Kidney epithelial cell (primary cell): ENCODE measurements at regions not wholly inside any gene's neighbourhood (a gene's known extent, or its start where the extent isn't known, plus 50 kb on each side); places are given as distances from the start of the nearest gene placed in this dataset.

Source experiments
- DNase-seq: peaks from one replicate; pipeline ENCODE4 v3.0.0-alpha.2; 2010; ENCODE audit warnings: low read depth
- H3K27me3 ChIP-seq: 2 replicates; pipeline ENCODE4 v1.6.0; 2011; ENCODE audit warnings: low read length; ENCODE audit not compliant: control insufficient read depth, insufficient read depth
- H3K36me3 ChIP-seq: 2 replicates; pipeline ENCODE4 v1.5.1; 2011; ENCODE audit warnings: low read length; ENCODE audit not compliant: control insufficient read depth, insufficient read depth
- H3K4me3 ChIP-seq: 2 replicates; pipeline ENCODE4 v1.5.1; 2011; ENCODE audit warnings: low read depth, mild to moderate bottlenecking, control low read depth, low read length
- TF ChIP-seq, protein P1 (sequence below): IDR thresholded peaks from 2 replicates; pipeline ENCODE4 v1.5.1; 2011; ENCODE audit warnings: mild to moderate bottlenecking, moderate library complexity, low read length, control low read depth, inconsistent platforms; ENCODE audit not compliant: insufficient read depth, poor library complexity, severe bottlenecking

DNA sequence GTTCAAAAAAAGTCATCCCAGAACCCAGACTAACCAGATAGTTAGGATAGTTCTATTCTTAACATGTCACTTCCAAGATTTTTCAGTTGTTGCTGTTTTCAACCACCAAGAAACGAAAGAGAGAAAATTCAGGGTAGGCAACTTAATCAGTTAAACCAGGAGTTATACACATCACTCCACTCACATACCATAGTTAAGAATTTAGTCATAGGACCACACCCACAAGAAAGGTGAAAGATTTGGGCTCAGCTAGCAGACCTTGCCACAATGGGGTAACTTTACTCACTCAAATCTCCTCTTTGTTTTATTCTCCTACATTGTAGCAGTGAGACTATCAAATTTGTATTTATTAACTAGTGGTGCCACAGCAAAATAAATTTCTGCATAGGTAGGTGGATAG, 473.6 kb downstream of the NUP35 start:
- TF ChIP-seq, protein P1, sequence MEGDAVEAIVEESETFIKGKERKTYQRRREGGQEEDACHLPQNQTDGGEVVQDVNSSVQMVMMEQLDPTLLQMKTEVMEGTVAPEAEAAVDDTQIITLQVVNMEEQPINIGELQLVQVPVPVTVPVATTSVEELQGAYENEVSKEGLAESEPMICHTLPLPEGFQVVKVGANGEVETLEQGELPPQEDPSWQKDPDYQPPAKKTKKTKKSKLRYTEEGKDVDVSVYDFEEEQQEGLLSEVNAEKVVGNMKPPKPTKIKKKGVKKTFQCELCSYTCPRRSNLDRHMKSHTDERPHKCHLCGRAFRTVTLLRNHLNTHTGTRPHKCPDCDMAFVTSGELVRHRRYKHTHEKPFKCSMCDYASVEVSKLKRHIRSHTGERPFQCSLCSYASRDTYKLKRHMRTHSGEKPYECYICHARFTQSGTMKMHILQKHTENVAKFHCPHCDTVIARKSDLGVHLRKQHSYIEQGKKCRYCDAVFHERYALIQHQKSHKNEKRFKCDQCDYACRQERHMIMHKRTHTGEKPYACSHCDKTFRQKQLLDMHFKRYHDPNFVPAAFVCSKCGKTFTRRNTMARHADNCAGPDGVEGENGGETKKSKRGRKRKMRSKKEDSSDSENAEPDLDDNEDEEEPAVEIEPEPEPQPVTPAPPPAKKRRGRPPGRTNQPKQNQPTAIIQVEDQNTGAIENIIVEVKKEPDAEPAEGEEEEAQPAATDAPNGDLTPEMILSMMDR, result no peak
- Histone ChIP-seq H3K27me3 (no peaks in the 10 kb centered on the region), H3K4me3 (no peak overlapping the region), H3K36me3 (no peaks in the 10 kb centered on the region)
- DNase-seq, result no peak

GRCh38 chr2:183604065-183604464, 479.8 kb downstream of the NUP35 start:
- Histone ChIP-seq H3K27me3 (no peaks in the 10 kb centered on the region), H3K4me3 (no peak overlapping the region), H3K36me3 (no peaks in the 10 kb centered on the region)
- no peak for DNase-seq
- TF ChIP-seq, protein P1, result no peak

DNA sequence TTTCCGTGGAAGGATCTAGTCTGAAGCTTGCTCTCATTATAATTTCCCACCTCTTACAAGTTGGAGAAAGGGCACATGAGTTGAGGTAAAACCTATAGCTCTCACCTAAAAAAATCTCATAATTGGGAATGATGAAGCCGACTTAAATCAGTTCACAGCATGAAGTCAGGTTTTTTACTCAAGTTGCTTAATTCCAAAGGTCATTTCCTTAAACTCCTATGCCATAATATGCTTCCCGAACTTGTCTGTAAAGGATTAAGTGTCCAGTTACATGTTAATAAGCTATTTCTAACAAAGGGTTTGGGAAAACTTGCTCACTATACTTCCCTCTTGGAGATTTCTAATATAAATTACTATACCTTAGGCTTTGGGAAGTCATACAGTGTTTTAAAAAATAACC, 481.2 kb downstream of the NUP35 start:
- no peaks in the 10 kb centered on the region for H3K36me3 ChIP-seq
- TF ChIP-seq, protein P1, result no peak
- no peaks in the 10 kb centered on the region for H3K27me3 ChIP-seq
- H3K4me3 ChIP-seq, result no peak overlapping the region
- no peak for DNase-seq

DNA sequence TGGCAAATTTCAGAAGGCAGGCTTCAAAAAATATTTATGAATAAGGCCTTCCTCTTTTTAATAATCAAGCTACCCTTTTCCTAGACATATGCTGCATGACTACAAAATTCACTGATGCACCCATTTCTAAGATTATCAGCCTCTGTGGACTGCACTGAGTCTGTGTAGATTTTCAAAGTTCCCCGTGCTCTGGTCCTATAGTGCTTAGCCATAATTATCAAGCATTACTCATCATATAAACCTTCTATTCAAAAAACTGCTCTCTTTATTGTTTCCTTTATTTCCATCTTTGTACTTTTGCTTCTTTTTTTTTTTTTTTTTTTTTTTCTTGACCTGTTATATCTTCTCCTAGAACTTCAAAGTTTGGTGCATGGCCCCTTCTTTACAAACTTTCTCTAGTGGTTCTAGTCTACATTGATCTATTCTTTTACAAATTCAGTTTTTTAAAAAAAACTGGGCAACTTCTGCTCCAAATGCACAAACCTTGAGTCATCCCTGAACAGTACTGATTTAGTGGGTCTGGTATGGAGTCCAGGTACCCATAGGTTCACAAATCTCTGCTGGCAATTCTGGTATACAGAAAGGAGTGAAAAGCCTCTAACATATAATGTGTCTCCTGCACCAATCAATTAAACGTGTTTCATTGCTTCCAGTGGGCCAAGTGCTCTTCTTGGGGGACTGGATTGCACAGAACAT, 481.9 kb downstream of the NUP35 start:
- H3K27me3 ChIP-seq, result no peaks in the 10 kb centered on the region
- H3K4me3 ChIP-seq, result no peak overlapping the region
- H3K36me3 ChIP-seq, result no peaks in the 10 kb centered on the region
- TF ChIP-seq, protein P1, result no peak
- DNase-seq, result no peak

GRCh38 chr2:183606718-183607085, 482.5 kb downstream of the NUP35 start:
- Histone ChIP-seq H3K36me3 (no peaks in the 10 kb centered on the region), H3K4me3 (no peak overlapping the region), H3K27me3 (no peaks in the 10 kb centered on the region)
- TF ChIP-seq, protein P1, result no peak
- no peak for DNase-seq

DNA sequence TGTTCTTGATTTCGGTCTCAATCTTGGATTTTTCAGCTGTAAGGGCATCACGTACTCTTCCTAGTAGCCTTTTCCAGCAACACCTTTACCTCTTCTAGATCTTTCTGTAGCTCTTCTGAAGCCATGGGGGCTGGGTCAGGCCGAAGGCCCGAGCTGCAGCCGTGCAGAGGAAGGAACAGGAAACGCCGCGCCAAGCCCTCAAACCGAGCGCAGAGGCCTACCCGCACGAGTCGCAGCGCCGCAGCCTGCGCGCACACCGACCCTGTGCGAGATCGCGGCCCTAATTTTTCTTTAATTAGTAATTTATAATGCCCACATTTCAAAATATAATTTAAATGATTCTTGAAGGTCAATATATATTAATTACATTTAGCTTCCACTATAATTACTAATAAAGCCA, 483.8 kb downstream of the NUP35 start:
- Histone ChIP-seq H3K36me3 (no peaks in the 10 kb centered on the region), H3K4me3 (no peak overlapping the region), H3K27me3 (no peaks in the 10 kb centered on the region)
- TF ChIP-seq, protein P1, result no peak
- no peak for DNase-seq
